GM10266 (cell line): ENCODE measurements at regions not wholly inside any gene's neighbourhood (a gene's known extent, or its start where the extent isn't known, plus 50 kb on each side); places are given as distances from the start of the nearest gene placed in this dataset.

Source experiments
- DNase-seq: peaks from one replicate; pipeline ENCODE4 v3.0.0; 2012; ENCODE audit errors: extremely low spot score
- TF ChIP-seq, protein P1 (sequence below): IDR thresholded peaks from 2 replicates; pipeline ENCODE4 v1.5.1; 2012; ENCODE audit warnings: mild to moderate bottlenecking, low read depth; ENCODE audit not compliant: control insufficient read depth, insufficient read depth; ENCODE audit errors: missing control alignments

DNA sequence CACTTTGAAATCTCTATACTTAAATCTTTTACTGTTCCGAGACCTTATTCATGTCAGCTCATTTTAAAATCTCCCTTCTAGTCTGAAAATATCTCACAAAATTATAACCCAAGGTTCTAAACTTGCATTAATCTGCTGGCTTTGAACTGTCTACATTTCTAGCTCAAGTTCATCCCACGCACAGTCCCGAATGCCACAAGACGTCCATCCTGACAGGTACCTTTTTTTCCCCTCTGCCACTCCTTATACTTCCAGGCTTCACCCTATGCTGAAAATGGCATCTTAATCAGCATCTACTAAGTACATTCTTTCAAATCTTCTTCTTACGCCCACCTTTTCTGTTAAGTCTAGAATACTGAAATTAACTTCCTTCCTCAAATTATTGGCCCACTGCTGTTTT is 259.2 kb upstream of the GALNTL6 start:
- DNase-seq = no peak
- TF ChIP-seq, protein P1, sequence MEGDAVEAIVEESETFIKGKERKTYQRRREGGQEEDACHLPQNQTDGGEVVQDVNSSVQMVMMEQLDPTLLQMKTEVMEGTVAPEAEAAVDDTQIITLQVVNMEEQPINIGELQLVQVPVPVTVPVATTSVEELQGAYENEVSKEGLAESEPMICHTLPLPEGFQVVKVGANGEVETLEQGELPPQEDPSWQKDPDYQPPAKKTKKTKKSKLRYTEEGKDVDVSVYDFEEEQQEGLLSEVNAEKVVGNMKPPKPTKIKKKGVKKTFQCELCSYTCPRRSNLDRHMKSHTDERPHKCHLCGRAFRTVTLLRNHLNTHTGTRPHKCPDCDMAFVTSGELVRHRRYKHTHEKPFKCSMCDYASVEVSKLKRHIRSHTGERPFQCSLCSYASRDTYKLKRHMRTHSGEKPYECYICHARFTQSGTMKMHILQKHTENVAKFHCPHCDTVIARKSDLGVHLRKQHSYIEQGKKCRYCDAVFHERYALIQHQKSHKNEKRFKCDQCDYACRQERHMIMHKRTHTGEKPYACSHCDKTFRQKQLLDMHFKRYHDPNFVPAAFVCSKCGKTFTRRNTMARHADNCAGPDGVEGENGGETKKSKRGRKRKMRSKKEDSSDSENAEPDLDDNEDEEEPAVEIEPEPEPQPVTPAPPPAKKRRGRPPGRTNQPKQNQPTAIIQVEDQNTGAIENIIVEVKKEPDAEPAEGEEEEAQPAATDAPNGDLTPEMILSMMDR = no peak

DNA sequence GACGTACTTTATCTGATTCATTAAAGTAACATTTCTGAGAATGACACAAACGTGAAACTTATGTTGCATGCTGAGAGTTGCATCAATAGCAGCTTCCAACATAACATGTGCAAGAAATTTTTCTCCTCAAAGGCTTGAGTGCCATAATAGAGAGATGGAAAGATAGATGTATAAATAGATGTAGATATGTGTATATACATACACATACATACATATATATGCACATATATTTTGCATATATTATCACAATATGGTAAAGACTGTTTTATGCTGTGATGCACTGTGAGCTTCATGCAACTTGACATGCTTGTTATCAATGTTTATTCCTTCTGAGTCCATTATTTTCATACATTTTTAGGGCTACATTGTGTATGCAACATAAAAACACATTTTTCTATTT is 270.6 kb upstream of the GALNTL6 start:
- DNase-seq = no peak
- TF ChIP-seq, protein P1 = no peak

DNA sequence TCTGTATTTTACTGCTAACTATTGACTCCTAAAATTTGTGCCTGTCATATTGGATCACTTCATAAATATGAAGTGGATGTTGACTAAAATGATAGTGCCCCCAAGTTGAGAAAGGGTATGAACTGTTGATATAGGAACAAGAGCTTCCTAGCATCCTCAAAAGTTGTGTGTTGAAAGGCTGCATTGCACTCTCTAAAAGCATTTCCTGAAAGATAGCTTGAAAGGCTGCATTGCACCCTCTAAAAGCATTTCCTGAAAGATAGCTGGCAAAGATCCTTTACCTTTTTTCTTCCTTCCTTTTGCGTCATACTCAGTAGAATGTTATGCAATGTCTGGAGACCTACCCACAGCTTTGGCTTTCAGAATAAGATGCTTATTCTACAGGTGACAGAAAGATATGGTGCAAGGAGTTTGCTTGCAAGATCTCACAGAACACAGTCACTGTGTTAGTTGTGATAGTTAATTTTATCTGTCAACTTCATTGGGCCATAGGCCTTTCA is 274.6 kb upstream of the GALNTL6 start:
- no peak for DNase-seq
- TF ChIP-seq, protein P1 = no peak

DNA sequence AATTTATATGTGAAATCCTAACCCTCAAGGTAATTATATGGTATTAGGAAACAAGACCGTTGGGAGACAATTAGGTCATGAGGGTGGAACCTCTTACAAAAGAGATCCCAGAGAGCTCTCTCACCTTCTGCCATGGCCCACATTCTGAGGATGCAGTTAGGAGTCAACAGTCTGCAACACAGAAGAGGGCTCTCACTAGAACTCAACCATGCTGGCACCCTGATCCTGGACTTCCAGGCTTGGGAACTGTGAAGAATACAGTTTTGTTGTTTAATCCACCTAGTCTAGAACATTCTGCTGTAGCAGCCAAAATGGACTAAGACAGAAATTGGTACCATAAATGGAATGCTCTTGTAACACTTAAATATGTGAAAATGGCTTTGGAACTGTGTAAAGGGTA is 278.8 kb upstream of the GALNTL6 start:
- TF ChIP-seq, protein P1 = no peak
- no peak for DNase-seq

DNA sequence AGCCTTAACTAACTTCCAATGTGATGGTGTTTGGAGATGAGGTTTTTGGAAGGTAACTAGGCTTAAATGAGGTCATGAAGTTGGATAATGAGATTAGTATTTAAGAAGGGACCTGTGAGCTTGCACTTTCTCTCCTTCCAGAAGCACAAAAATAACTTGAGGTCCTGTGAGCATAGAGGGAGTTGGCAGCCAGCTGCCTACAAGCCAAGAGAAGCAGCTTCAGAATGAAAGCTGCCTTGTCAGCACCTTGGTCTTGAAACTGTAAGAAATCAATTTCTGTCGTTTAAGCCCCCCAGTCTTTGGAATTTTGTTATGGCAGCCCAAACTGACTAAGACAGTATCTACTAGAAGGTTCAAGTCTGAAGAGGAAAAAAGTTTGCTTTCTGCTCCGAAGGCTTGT is 280.2 kb upstream of the GALNTL6 start:
- TF ChIP-seq, protein P1 = no peak
- DNase-seq = no peak

DNA sequence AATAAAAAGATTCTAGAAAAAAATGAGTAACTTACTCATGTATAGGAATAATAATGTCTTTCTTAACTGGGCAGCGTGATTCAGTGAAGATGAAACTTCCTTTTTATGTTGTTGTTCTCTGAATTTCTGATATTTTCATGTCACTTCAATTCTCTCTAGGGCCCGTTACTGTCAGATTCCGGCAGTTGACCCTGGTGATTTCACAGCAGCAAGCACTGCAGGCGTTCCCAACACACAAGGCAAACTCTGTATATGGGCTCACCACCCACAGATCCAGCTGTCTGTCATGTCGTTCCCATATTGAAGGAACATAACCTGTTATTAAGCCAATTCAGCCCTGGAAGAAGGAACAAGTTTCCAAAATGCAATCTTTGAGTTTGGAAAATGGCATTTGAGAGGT is 288.3 kb upstream of the GALNTL6 start:
- DNase-seq = no peak
- TF ChIP-seq, protein P1 = no peak

DNA sequence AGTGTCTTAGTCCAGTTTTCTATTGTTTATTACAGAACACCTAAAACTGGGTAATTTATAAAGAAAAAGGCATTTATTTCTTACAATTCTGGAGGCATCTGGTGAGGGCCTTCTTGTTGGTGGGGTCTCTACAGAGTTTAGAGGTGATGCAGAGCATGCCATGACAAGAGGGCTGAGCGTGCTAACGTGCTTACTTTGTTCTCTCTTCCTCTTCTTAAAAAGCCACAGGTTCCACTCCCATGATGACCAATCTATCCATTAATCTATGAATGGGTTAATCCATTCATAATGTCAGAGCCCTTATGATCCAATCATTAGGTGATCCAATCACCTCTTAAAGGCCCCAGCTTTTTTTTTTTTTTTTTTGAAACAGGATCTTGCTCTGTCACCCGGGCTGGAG is 291.5 kb upstream of the GALNTL6 start:
- TF ChIP-seq, protein P1 = no peak
- no peak for DNase-seq

DNA sequence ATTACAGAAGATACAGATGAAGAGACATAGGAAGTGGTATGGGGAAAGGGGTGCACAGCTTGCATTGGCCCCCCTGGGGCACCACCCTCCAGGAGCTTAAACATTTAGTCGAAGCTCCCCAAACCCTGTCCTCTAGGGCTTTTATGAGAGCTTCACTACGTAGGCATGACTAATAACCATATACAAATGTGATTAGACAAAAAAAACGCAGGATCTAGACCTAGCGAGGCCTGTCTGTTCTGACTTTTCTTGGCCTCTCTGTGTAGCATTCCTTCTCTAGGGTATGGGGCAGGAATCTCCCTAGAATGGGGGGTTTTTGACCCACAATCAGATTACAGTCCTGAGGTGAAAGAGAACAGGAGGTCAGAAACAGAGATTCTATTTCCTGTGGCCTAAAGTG is 293.7 kb upstream of the GALNTL6 start:
- DNase-seq = no peak
- TF ChIP-seq, protein P1 = no peak
